DND-41 (cell line): ENCODE measurements at regions not wholly inside any gene's neighbourhood (a gene's known extent, or its start where the extent isn't known, plus 50 kb on each side); places are given as distances from the start of the nearest gene placed in this dataset.
"Not testable (repeated sequence)": the region's sequence is repeated elsewhere in the genome, so short reads cannot be mapped to it uniquely, and the experiment has no call there.

Experiments used
- ATAC-seq: fragments of 200-7000 bp; cut with Tn5 transposase; 3 replicates; pipeline ENCODE4 v1.9.1; 2021; ENCODE audit warnings: low read depth; ENCODE audit not compliant: insufficient read depth
- DNase-seq: peaks from one replicate; pipeline ENCODE4 v3.0.0-alpha.2; 2020
- H2AFZ ChIP-seq: 2 replicates; pipeline ENCODE4 v1.6.0; 2012; ENCODE audit warnings: low read depth, low read length
- H3K27ac ChIP-seq: 2 replicates; pipeline ENCODE4 v1.5.1; 2012; ENCODE audit warnings: low read length, inconsistent platforms
- H3K27me3 ChIP-seq: fragments of 200-600 bp; sonication (generic); 2 replicates; pipeline ENCODE4 v1.6.0; 2012; ENCODE audit warnings: low read length, mild to moderate bottlenecking, inconsistent platforms; ENCODE audit not compliant: insufficient read depth, poor library complexity
- H3K36me3 ChIP-seq: 2 replicates; pipeline ENCODE4 v1.5.1; 2012; ENCODE audit warnings: low read length, inconsistent platforms; ENCODE audit not compliant: insufficient read depth
- H3K4me1 ChIP-seq: 2 replicates; pipeline ENCODE4 v1.5.1; 2012; ENCODE audit warnings: mild to moderate bottlenecking, low read length; ENCODE audit not compliant: insufficient read depth
- H3K4me2 ChIP-seq: 2 replicates; pipeline ENCODE4 v1.6.0; 2012; ENCODE audit warnings: mild to moderate bottlenecking, moderate library complexity, low read length, inconsistent platforms; ENCODE audit not compliant: insufficient read depth
- H3K4me3 ChIP-seq, 2 experiments: fragments of 200-600 bp in 1 of 2; shearing (Covaris generic) in 1 of 2; 2 replicates each; pipeline ENCODE4 v1.5.1; 2012 to 2016; ENCODE audit warnings: inconsistent platforms in 2 of 2, low read length in 2 of 2, mild to moderate bottlenecking in 2 of 2, low read depth in 1 of 2, moderate library complexity in 1 of 2
- H3K79me2 ChIP-seq: 2 replicates; pipeline ENCODE4 v1.6.0; 2012; ENCODE audit warnings: low read length, inconsistent platforms; ENCODE audit not compliant: insufficient read depth
- H3K9ac ChIP-seq: 2 replicates; pipeline ENCODE4 v1.6.0; 2012; ENCODE audit warnings: low read depth, mild to moderate bottlenecking, inconsistent platforms, low read length, moderate library complexity
- H3K9me3 ChIP-seq: 2 replicates; pipeline ENCODE4 v1.5.1; 2012; ENCODE audit warnings: low read length, moderate library complexity, mild to moderate bottlenecking, inconsistent platforms; ENCODE audit not compliant: insufficient read depth, severe bottlenecking
- H4K20me1 ChIP-seq: 2 replicates; pipeline ENCODE4 v1.6.0; 2012; ENCODE audit warnings: low read length; ENCODE audit not compliant: insufficient read depth
- EZH2 ChIP-seq: IDR thresholded peaks from 3 replicates; pipeline ENCODE4 v1.6.1; 2012; ENCODE audit warnings: borderline replicate concordance, low read depth, mild to moderate bottlenecking, moderate library complexity, low read length, inconsistent platforms; ENCODE audit not compliant: severe bottlenecking
- TF ChIP-seq, protein P1 (sequence below): IDR thresholded peaks from 2 replicates; pipeline ENCODE4 v1.5.1; 2012; ENCODE audit warnings: borderline replicate concordance, low read length, moderate library complexity, mild to moderate bottlenecking; ENCODE audit not compliant: poor library complexity, severe bottlenecking; ENCODE audit errors: extremely low read depth

DNA sequence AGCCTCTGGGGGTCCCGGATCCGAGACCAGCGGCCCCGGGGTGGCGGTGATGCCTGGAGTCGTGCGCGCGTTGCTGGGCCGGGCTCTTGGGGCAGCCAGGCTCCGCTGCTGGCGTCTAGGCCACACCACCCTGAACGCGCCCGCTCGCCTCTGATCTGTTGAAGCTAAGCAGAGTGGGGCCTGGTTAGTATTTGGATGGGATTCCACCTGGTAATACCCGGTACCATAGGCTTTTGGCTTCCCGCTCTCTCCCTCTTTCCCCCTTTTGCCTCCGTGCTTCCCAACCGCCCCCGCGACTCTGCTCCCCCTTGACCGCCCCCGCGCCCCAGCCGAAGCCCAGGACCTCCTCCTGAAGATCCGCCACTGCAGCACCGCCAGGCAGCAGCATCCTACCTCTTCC is 1383.5 kb upstream of the DEFB115 start:
- H3K9me3 ChIP-seq: peaks cover 31% of the 10 kb centered on the region
- no peaks in the 10 kb centered on the region for H3K79me2 ChIP-seq
- no peak overlapping the region for H3K4me2 ChIP-seq
- H3K9ac ChIP-seq: no peak overlapping the region
- TF ChIP-seq, protein P1, sequence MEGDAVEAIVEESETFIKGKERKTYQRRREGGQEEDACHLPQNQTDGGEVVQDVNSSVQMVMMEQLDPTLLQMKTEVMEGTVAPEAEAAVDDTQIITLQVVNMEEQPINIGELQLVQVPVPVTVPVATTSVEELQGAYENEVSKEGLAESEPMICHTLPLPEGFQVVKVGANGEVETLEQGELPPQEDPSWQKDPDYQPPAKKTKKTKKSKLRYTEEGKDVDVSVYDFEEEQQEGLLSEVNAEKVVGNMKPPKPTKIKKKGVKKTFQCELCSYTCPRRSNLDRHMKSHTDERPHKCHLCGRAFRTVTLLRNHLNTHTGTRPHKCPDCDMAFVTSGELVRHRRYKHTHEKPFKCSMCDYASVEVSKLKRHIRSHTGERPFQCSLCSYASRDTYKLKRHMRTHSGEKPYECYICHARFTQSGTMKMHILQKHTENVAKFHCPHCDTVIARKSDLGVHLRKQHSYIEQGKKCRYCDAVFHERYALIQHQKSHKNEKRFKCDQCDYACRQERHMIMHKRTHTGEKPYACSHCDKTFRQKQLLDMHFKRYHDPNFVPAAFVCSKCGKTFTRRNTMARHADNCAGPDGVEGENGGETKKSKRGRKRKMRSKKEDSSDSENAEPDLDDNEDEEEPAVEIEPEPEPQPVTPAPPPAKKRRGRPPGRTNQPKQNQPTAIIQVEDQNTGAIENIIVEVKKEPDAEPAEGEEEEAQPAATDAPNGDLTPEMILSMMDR: no peak
- TF ChIP-seq EZH2: no peak
- no peak overlapping the region for H3K4me3 ChIP-seq
- H2AFZ ChIP-seq: no peak overlapping the region
- ATAC-seq: no peak
- H3K27ac ChIP-seq: no peak overlapping the region
- H4K20me1 ChIP-seq: no peaks in the 10 kb centered on the region
- H3K27me3 ChIP-seq: no peaks in the 10 kb centered on the region
- H3K36me3 ChIP-seq: no peaks in the 10 kb centered on the region
- DNase-seq: no peak
- no peaks in the 10 kb centered on the region for H3K4me1 ChIP-seq

DNA sequence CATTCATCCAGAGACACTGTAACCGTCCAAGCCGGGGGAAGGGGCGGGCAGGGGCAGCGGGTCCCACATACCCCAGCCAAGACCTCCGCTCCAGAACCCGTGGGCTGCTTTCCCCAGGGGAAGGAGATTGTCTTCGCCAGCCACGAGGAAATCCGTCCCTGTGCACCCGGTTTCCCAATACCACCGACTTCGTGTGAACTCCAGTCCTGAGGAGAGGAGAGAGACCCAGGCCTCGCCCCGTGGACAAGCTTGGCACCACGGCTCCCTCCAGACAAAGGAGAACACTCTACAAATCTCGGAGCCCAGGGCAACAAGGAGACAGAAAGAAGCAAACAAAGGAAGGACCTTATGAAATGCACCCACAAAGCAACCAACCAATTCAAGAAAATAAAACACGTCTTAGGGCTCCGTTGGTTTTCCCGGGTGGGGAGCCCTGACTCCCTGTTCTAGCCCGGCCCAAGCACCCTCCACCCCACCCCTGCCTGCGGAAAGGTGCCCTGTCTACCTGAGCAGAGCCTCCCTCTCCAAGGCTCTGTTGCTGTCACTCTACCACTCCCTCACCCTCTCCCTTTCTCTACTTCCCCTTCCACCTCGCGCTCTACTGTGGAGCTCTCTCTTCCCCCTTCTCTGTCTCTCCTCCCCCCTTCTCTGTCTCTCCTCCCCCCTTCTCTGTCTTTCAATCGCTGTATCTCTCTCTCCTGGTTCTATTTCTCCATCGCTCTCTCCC is 1382.8 kb upstream of the DEFB115 start:
- Histone ChIP-seq H3K4me2 (no peak overlapping the region), H2AFZ (no peak overlapping the region), H3K4me3 (no peak overlapping the region), H3K36me3 (no peaks in the 10 kb centered on the region), H3K79me2 (no peaks in the 10 kb centered on the region), H3K27ac (no peak overlapping the region), H3K9ac (no peak overlapping the region), H3K27me3 (no peaks in the 10 kb centered on the region), H3K9me3 (peaks cover 36% of the 10 kb centered on the region), H4K20me1 (no peaks in the 10 kb centered on the region), H3K4me1 (no peaks in the 10 kb centered on the region)
- DNase-seq (no peak), ATAC-seq (no peak)
- TF ChIP-seq, protein P1: no peak
- TF ChIP-seq EZH2: no peak

DNA sequence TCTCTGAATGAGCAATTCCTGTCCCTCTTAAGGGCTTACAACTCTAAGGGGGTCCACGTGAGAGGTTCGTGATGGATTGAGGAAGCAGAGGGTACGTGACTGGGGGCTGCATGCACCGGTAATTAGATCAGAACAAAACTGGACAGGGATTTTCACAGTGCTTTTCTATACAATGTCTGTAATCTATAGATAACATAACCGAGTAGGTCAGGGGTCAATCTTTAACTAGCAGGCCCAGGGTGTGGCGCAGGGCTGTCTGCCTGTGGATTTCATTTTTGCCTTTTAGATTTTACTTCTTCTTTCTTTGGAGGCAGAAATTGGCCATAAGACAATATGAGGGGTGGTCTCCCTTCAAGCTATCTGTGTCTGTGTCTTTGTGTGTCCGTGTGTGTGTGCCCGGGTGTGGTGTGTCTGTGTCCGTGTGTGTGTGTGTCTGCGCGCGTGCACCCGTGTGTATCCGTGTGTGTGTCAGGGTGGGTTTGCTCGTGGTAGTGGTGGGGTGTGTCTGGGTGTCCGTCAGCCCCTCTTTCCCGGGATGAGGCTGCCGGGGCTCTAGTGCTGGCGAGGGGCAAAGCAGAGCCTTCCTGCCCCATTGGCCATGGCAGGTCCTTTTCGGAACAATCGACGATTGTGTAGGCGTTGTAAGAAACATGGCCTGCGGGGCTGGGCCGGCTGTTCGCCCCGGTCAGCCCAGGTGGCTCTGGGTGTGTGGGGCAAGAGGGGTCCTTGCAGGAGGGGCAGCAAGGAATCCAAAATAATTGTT is 1382.0 kb upstream of the DEFB115 start:
- not testable (repeated sequence) for H3K4me3 ChIP-seq, H3K4me1 ChIP-seq, H3K27ac ChIP-seq, H4K20me1 ChIP-seq, DNase-seq, H3K79me2 ChIP-seq, H2AFZ ChIP-seq, H3K36me3 ChIP-seq, H3K4me2 ChIP-seq, H3K27me3 ChIP-seq, ATAC-seq, H3K9ac ChIP-seq
- H3K9me3 ChIP-seq: peaks cover 36% of the 10 kb centered on the region

DNA sequence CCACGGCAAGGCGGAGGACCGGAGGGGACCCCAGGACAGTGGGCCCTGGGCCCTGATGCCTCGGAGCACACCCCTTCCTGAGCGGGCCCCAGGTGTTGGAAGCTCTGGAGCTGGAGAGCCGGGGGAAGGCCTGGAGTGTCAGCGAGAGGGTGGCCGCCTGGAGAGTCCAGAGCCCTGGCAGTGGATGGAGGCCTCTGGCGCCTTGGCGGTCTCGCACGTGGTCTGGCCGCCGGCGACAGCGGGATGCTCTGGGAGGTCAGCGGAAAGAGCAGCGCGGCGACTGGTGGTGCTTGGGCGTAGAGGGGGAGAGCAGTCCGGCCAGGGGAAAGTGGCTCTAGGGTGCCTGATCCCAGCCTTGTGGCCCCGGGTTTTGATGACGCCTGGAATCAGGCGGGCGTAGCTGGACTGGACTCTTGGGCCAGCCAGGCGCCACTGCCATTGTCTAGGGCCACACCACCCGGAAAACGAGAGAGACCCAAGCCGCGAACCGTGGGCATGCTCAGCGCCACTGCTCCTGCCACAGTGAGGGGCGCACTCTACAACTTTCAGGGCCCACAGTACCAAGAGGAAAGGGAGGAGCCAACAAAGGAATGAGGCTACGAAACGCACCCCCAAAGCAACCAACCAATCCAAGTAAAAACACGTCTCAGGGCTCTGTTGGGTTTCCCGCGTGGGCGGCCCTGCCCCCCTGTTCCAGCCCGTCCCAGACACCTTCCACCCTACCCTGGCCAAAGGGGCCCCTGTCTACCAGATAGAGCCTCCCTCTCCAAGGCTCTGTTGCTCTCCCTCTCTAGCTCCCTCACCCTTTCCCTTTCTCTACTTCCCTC is 1381.2 kb upstream of the DEFB115 start:
- not testable (repeated sequence) for H3K4me3 ChIP-seq, H2AFZ ChIP-seq, H3K79me2 ChIP-seq, ATAC-seq, H3K4me1 ChIP-seq, H3K4me2 ChIP-seq, H4K20me1 ChIP-seq, H3K27me3 ChIP-seq, H3K27ac ChIP-seq, H3K9ac ChIP-seq, DNase-seq, H3K36me3 ChIP-seq
- peaks cover 36% of the 10 kb centered on the region for H3K9me3 ChIP-seq
